ENCODE measurements at regions not wholly inside any gene's neighbourhood (a gene's known extent, or its start where the extent isn't known, plus 50 kb on each side); places are given as distances from the start of the nearest gene placed in this dataset.

- no peak for DNase-seq
Observed at GRCh38 chr4:13126976-13127910, 356.9 kb downstream of the RAB28 start.

- no peak for DNase-seq
Observed at GRCh38 chr4:13118633-13119032, 365.5 kb downstream of the RAB28 start.

GRCh38 chr4:13117185-13117584 is 367.0 kb downstream of the RAB28 start:
- no peak for DNase-seq

GRCh38 chr4:13112030-13112429 is 372.1 kb downstream of the RAB28 start:
- no peak for DNase-seq

- no peak for DNase-seq
Observed at GRCh38 chr4:13109536-13109935, 374.6 kb downstream of the RAB28 start.

DNA sequence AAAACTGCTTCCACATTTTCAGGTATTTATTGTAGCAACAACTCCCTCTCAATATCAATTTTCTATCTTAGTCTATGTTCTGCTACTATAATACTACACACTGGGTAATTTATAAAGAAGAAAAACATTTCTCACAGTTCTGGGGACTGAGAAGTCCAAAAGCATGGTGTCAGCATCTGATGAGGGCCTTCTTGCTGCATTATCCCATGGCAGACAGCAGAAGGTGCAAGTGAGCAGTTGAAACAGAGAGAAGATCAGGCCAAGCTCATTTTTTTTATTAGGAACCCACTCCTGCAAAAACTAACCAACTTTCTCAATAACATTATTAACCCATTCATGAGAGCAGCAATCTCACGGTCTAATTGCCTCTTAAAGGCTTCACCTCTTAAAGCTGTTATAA is 376.0 kb downstream of the RAB28 start:
- no peak for DNase-seq

DNA sequence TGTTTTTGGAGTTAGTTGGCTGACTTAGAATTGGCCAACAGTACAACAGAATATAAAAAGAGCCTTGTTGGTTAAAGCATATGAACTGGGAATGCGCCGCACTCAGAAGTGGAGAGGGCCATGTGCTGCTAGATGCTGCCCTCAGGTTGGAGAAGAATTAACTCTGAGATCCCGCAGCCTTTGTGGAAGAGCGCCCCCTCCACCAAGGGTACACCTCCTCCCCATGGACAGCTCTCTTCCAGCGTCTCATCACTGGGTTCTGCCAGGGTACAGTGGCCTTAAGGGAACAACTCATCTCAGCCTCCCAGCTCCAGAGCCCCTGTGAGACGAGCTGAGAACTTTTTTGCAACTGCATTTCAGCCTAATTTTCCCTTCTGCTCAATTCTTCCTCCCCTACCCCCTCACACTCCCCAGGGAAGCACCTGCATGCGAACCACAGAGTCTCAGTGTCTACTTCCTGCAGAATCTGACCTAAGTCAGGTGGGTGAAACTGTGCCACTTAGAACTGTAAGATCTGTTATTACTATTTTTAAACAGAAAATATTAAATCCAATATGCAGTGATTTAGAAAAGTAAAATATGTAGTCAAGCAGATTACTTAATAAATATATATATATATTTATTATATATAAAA is 380.6 kb downstream of the RAB28 start:
- DNase-seq = no peak

GRCh38 chr4:13102092-13102742 is 381.9 kb downstream of the RAB28 start:
- DNase-seq = no peak

GRCh38 chr4:13097971-13098370 is 386.2 kb downstream of the RAB28 start:
- DNase-seq = no peak

- no peak for DNase-seq
Observed at GRCh38 chr4:13095722-13096121, 388.4 kb downstream of the RAB28 start.

GRCh38 chr4:13093170-13093569 is 391.0 kb downstream of the RAB28 start:
- DNase-seq = no peak

- DNase-seq = no peak
Observed at GRCh38 chr4:13092702-13093101, 391.4 kb downstream of the RAB28 start.

- DNase-seq = no peak
Observed at GRCh38 chr4:13089659-13089998, 394.5 kb downstream of the RAB28 start.

GRCh38 chr4:13088726-13089658 is 395.1 kb downstream of the RAB28 start:
- DNase-seq = no peak

GRCh38 chr4:13087041-13087440 is 397.1 kb downstream of the RAB28 start:
- no peak for DNase-seq

DNA sequence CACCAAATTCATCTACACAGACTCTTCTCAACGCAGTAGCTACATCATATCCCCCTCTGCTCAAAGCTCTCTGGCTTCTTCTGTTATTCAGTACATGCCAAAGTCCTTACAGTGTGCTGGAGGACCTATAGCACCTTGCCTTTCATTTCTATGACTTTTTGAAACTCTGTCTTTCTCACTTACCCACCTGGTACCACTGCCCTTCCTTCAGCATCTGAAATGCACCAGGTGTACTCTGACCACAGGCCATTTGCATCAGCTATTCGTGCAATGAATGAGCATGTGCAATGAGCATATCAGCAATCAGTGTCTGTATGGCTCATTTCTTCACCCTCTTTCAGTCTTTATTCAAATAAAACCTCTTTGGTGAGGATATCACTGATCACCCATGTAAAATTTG is 399.9 kb downstream of the RAB28 start:
- no peak for DNase-seq

DNA sequence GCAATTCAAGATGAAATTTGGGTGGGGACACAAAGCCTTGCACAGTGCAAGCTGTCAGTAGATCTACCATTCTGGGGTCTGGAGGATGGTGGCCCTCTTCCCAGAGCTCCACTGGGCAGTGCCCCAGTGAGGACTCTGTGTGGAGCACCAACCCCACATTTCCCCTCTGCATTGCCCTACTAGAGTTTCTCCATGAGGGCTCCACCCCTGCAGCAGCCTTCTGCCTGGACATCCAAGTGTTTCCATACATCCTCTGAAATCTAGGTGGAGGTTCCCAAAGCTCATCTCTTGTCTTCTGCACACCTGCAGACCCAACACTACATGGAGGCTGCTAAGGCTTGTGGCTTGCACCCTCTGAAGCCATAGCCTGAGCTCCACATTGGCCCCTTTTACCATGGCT is 402.3 kb downstream of the RAB28 start:
- no peak for DNase-seq

- DNase-seq = no peak
Observed at GRCh38 chr4:13067077-13067476, 417.1 kb downstream of the RAB28 start.

- no peak for DNase-seq
Observed at GRCh38 chr4:13059019-13059418, 425.1 kb downstream of the RAB28 start.

DNA sequence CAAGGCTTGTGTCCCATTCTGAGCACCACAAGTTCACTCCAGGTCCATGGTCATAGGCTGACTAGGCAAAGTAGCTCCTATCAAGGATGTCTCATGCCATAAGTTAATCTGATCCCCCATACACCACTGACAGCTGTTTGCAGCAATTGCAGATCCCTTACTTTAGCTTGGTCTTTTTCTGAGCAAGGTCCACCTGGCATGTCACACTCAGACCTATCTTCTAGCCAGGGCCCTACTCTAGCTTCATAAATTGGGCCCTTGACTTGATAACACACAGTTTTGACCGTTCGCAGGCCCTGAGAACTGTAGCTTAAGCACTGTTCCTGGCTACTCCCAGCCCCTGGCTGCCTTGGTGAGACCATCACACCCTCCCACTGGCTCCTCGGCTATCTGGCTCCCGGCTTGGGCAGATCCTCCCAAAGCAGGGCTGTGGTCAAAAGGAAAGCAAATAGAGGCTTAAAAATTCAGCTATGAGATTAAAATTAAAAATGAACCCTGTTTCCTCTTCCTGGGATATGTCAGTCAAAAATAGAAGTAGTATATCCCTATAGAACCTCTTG is 427.4 kb downstream of the RAB28 start:
- no peak for DNase-seq

DNA sequence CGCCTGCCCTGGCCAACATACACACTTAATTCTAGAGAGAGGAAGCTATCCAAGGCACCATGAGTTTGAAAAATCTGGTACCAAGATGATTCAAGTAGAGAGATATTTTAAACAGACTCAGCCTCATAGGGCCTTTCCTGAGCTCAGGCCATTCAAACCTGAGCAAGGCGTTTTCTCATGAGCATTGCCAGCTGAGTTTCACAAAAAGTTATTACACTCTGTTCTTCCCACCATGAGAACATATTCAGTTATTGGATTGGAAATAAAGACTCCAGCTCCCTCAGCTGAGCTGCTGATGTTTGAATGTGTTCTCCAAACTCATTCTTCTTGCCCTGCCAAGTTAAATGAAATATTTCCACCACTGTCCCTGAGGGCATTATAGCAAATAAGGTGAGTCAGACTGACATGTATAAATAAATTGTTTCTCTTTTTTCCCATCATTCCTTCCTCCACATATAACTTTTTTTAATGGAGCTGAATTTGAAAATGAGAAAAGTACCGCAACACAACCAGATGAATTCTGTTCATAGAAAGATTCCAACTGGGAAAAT is 429.6 kb downstream of the RAB28 start:
- DNase-seq = no peak

DNA sequence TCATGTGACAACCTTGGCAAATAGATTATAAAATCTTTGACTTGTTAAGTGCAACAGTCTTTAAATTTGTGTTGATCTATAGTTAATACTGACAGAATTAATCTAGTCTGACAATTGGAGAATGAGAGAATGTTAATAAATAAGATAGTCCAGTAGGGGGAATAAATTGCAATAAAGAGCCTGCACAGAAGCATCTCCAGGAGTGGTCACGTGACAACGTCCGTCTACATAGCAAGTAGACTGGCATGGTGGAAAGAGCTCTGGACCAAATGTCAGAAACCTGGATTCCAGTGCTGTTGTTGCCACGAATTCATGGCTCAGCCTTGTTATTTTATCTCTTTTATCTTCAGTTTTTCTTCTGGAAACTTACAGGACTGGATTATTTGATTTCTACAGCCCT is 436.5 kb downstream of the RAB28 start:
- no peak for DNase-seq
